Activated CD4-positive, alpha-beta T cell treated with anti-CD3 and anti-CD28 coated beads, Interleukin-2, amount 10 ng/mL, durations not matched to agents 24 days and 14 days (primary cell): ENCODE measurements at regions not wholly inside any gene's neighbourhood (a gene's known extent, or its start where the extent isn't known, plus 50 kb on each side); places are given as distances from the start of the nearest gene placed in this dataset.
"Not testable (repeated sequence)": the region's sequence is repeated elsewhere in the genome, so short reads cannot be mapped to it uniquely, and the experiment has no call there.

Experiments
- DNase-seq: peaks from one replicate; pipeline ENCODE4 v3.0.0; 2022
- H3K27ac Mint-ChIP-seq: one replicate; pipeline ENCODE4 v1.8.0; 2022; ENCODE audit warnings: mild to moderate bottlenecking, mixed read lengths
- H3K27me3 Mint-ChIP-seq: one replicate; pipeline ENCODE4 v1.8.0; 2022; ENCODE audit warnings: mixed read lengths
- H3K36me3 Mint-ChIP-seq: one replicate; pipeline ENCODE4 v1.8.0; 2022; ENCODE audit warnings: low read depth, mild to moderate bottlenecking, mixed read lengths
- H3K4me1 Mint-ChIP-seq: one replicate; pipeline ENCODE4 v1.8.0; 2021; ENCODE audit warnings: mixed read lengths
- H3K4me3 Mint-ChIP-seq: one replicate; pipeline ENCODE4 v1.8.0; 2022; ENCODE audit warnings: mild to moderate bottlenecking, moderate library complexity, mixed read lengths
- H3K9me3 Mint-ChIP-seq: one replicate; pipeline ENCODE4 v1.8.0; 2021; ENCODE audit warnings: mixed read lengths
- intact Hi-C: fragments of 100-400 bp; cut with micrococcal nuclease; formaldehyde crosslinking; loops from one replicate; pipeline ENCODE4 v1.15.1; 2023

GRCh38 chr20:29326376-29327070, 1930.9 kb upstream of the DEFB115 start:
- intact Hi-C loops = loop anchor here (2.0 kb wide), 1 partner anchor 1022 kb away; no protein-coding TSS in a partner anchor
- Mint-ChIP-seq H3K36me3 (peaks cover 4% of the 10 kb centered on the region), H3K4me3 (peak overlapping the region; percentile 52), H3K9me3 (peaks cover 20% of the 10 kb centered on the region), H3K27ac (no peak overlapping the region), H3K27me3 (peaks cover 15% of the 10 kb centered on the region), H3K4me1 (peaks cover 12% of the 10 kb centered on the region)
- DNase-seq = no peak

- Mint-ChIP-seq H3K4me1 (peaks cover 12% of the 10 kb centered on the region), H3K27me3 (peaks cover 15% of the 10 kb centered on the region), H3K4me3 (peak overlapping the region; percentile 52), H3K9me3 (peaks cover 29% of the 10 kb centered on the region)
- intact Hi-C loops = loop anchor here (2.0 kb wide), 1 partner anchor 1021 kb away; no protein-coding TSS in a partner anchor
- peak; percentile 86 for DNase-seq
- H3K36me3 Mint-ChIP-seq, H3K27ac Mint-ChIP-seq: not testable (repeated sequence)
These were observed 1929.7 kb upstream of the DEFB115 start for GRCh38 chr20:29327600-29328420.

GRCh38 chr20:29330429-29331115, 1926.9 kb upstream of the DEFB115 start:
- H3K36me3 Mint-ChIP-seq, H3K27me3 Mint-ChIP-seq, H3K27ac Mint-ChIP-seq, intact Hi-C loops, H3K4me3 Mint-ChIP-seq, H3K4me1 Mint-ChIP-seq: not testable (repeated sequence)
- H3K9me3 Mint-ChIP-seq = peaks cover 50% of the 10 kb centered on the region
- peak; percentile 71 for DNase-seq

GRCh38 chr20:29349836-29350235, 1907.6 kb upstream of the DEFB115 start:
- Mint-ChIP-seq H3K36me3 (no peaks in the 10 kb centered on the region), H3K9me3 (peaks cover 15% of the 10 kb centered on the region), H3K27ac (no peak overlapping the region), H3K4me1 (no peaks in the 10 kb centered on the region), H3K27me3 (no peaks in the 10 kb centered on the region), H3K4me3 (no peak overlapping the region)
- intact Hi-C loops = no loop called here
- no peak for DNase-seq

- H3K4me3 Mint-ChIP-seq, H3K4me1 Mint-ChIP-seq, intact Hi-C loops, H3K27ac Mint-ChIP-seq, H3K36me3 Mint-ChIP-seq, H3K9me3 Mint-ChIP-seq, DNase-seq, H3K27me3 Mint-ChIP-seq: not testable (repeated sequence)
These were observed 1881.5 kb upstream of the DEFB115 start for GRCh38 chr20:29375937-29376336.

GRCh38 chr20:29392853-29393252, 1864.6 kb upstream of the DEFB115 start:
- H3K27me3 Mint-ChIP-seq, H3K4me3 Mint-ChIP-seq, H3K9me3 Mint-ChIP-seq, H3K4me1 Mint-ChIP-seq, H3K27ac Mint-ChIP-seq, DNase-seq, H3K36me3 Mint-ChIP-seq, intact Hi-C loops: not testable (repeated sequence)

- Mint-ChIP-seq H3K27ac (no peak overlapping the region), H3K27me3 (peaks cover 14% of the 10 kb centered on the region), H3K4me1 (no peaks in the 10 kb centered on the region), H3K36me3 (peaks cover 6% of the 10 kb centered on the region), H3K9me3 (peaks cover 26% of the 10 kb centered on the region), H3K4me3 (peak overlapping the region; percentile 20)
- DNase-seq = no peak
- intact Hi-C loops = no loop called here
These were observed 1849.3 kb upstream of the DEFB115 start for GRCh38 chr20:29408034-29408695.

- H3K27ac Mint-ChIP-seq = peak overlapping the region; percentile 51
- peaks cover 30% of the 10 kb centered on the region for H3K9me3 Mint-ChIP-seq
- intact Hi-C loops, H3K36me3 Mint-ChIP-seq, H3K4me1 Mint-ChIP-seq, DNase-seq: not testable (repeated sequence)
- H3K27me3 Mint-ChIP-seq = peaks cover 16% of the 10 kb centered on the region
- H3K4me3 Mint-ChIP-seq = peak overlapping the region; percentile 20
These were observed 1848.8 kb upstream of the DEFB115 start for GRCh38 chr20:29408707-29409106.

GRCh38 chr20:29409160-29409689, 1848.2 kb upstream of the DEFB115 start:
- H3K27ac Mint-ChIP-seq, intact Hi-C loops, H3K4me3 Mint-ChIP-seq, DNase-seq, H3K4me1 Mint-ChIP-seq, H3K36me3 Mint-ChIP-seq: not testable (repeated sequence)
- H3K27me3 Mint-ChIP-seq = peaks cover 16% of the 10 kb centered on the region
- H3K9me3 Mint-ChIP-seq = peaks cover 30% of the 10 kb centered on the region

GRCh38 chr20:29409833-29410805, 1847.3 kb upstream of the DEFB115 start:
- no peak for DNase-seq
- intact Hi-C loops = no loop called here
- no peaks in the 10 kb centered on the region for H3K4me1 Mint-ChIP-seq
- H3K27me3 Mint-ChIP-seq = peaks cover 16% of the 10 kb centered on the region
- peak overlapping the region; percentile 47 for H3K4me3 Mint-ChIP-seq
- no peak overlapping the region for H3K27ac Mint-ChIP-seq
- peaks cover 6% of the 10 kb centered on the region for H3K36me3 Mint-ChIP-seq
- peaks cover 26% of the 10 kb centered on the region for H3K9me3 Mint-ChIP-seq

GRCh38 chr20:29410806-29411457, 1846.5 kb upstream of the DEFB115 start:
- Mint-ChIP-seq H3K27ac (no peak overlapping the region), H3K4me3 (peak overlapping the region; percentile 47), H3K9me3 (peaks cover 26% of the 10 kb centered on the region), H3K36me3 (peaks cover 6% of the 10 kb centered on the region), H3K4me1 (no peaks in the 10 kb centered on the region), H3K27me3 (peaks cover 16% of the 10 kb centered on the region)
- no peak for DNase-seq
- intact Hi-C loops = no loop called here

GRCh38 chr20:29411458-29411820, 1846.0 kb upstream of the DEFB115 start:
- H3K27ac Mint-ChIP-seq, intact Hi-C loops, DNase-seq, H3K36me3 Mint-ChIP-seq, H3K4me1 Mint-ChIP-seq: not testable (repeated sequence)
- H3K4me3 Mint-ChIP-seq = peak overlapping the region; percentile 47
- H3K27me3 Mint-ChIP-seq = peaks cover 16% of the 10 kb centered on the region
- peaks cover 26% of the 10 kb centered on the region for H3K9me3 Mint-ChIP-seq
